MM.1S (cell line): ENCODE measurements at regions not wholly inside any gene's neighbourhood (a gene's known extent, or its start where the extent isn't known, plus 50 kb on each side); places are given as distances from the start of the nearest gene placed in this dataset.

Experiments used
- DNase-seq: peaks from one replicate; pipeline ENCODE4 v3.0.0-alpha.2; 2015
- H2AFZ ChIP-seq: fragments of 300-600 bp; sonication (generic); 2 replicates; pipeline ENCODE4 v1.6.0; 2016; ENCODE audit warnings: antibody characterized with exemption, low read length
- H3F3A ChIP-seq: fragments of 300-600 bp; sonication (generic); 2 replicates; pipeline ENCODE4 v1.6.1; 2016; ENCODE audit warnings: mild to moderate bottlenecking, antibody characterized with exemption, low read length, moderate library complexity, mixed read lengths; ENCODE audit not compliant: insufficient read depth
- H3K27ac ChIP-seq: fragments of 300-600 bp; sonication (generic); 2 replicates; pipeline ENCODE4 v1.5.1; 2016; ENCODE audit warnings: mild to moderate bottlenecking, low read length
- H3K27me3 ChIP-seq: fragments of 300-600 bp; sonication (generic); replicated peaks from 2 replicates; pipeline ENCODE4 v1.6.0; 2016; ENCODE audit warnings: low read length; ENCODE audit not compliant: insufficient read depth
- H3K36me3 ChIP-seq: fragments of 300-600 bp; sonication (generic); replicated peaks from 2 replicates; pipeline ENCODE4 v1.6.1; 2016; ENCODE audit warnings: mild to moderate bottlenecking, low read length, mixed read lengths; ENCODE audit not compliant: insufficient read depth
- H3K4me1 ChIP-seq: fragments of 300-600 bp; sonication (generic); 2 replicates; pipeline ENCODE4 v1.6.1; 2016; ENCODE audit warnings: low read length, mixed read lengths
- H3K4me2 ChIP-seq: fragments of 300-600 bp; sonication (generic); 2 replicates; pipeline ENCODE4 v1.6.0; 2016; ENCODE audit warnings: low read depth, low read length
- H3K4me3 ChIP-seq: fragments of 300-600 bp; sonication (generic); 2 replicates; pipeline ENCODE4 v1.5.1; 2016; ENCODE audit warnings: low read length, mixed read lengths
- H3K79me2 ChIP-seq: fragments of 300-600 bp; sonication (generic); 2 replicates; pipeline ENCODE4 v1.6.1; 2016; ENCODE audit warnings: mixed run types, low read length, mixed read lengths
- H3K9ac ChIP-seq: fragments of 300-600 bp; sonication (generic); 2 replicates; pipeline ENCODE4 v1.6.1; 2016; ENCODE audit warnings: low read length, mixed read lengths
- H3K9me2 ChIP-seq: fragments of 300-600 bp; sonication (generic); replicated peaks from 2 replicates; pipeline ENCODE4 v1.6.1; 2016; ENCODE audit warnings: mild to moderate bottlenecking, low read length, mixed read lengths; ENCODE audit not compliant: insufficient read depth
- H3K9me3 ChIP-seq: fragments of 300-600 bp; sonication (generic); replicated peaks from 2 replicates; pipeline ENCODE4 v1.6.1; 2016; ENCODE audit warnings: mild to moderate bottlenecking, low read length, mixed read lengths; ENCODE audit not compliant: insufficient read depth
- H4K20me1 ChIP-seq: fragments of 300-600 bp; sonication (generic); 2 replicates; pipeline ENCODE4 v1.6.1; 2016; ENCODE audit warnings: mild to moderate bottlenecking, low read length, moderate library complexity, mixed read lengths; ENCODE audit not compliant: insufficient read depth
- EZH2 ChIP-seq: fragments of 300-600 bp; sonication (generic); optimal IDR thresholded peaks from 2 replicates; pipeline ENCODE3; 2017; ENCODE audit warnings: low read depth, mild to moderate bottlenecking, antibody characterized with exemption, low read length, mixed read lengths
- EZH2phosphoT487 ChIP-seq: fragments of 300-600 bp; sonication (generic); IDR thresholded peaks from 2 replicates; pipeline ENCODE4 v1.6.1; 2018; ENCODE audit warnings: antibody characterized with exemption, low read length
- TF ChIP-seq, protein P1 (sequence below): fragments of 300-600 bp; sonication (generic); IDR thresholded peaks from 2 replicates; pipeline ENCODE4 v1.5.1; 2016; ENCODE audit warnings: antibody characterized with exemption, low read length, mixed read lengths

DNA sequence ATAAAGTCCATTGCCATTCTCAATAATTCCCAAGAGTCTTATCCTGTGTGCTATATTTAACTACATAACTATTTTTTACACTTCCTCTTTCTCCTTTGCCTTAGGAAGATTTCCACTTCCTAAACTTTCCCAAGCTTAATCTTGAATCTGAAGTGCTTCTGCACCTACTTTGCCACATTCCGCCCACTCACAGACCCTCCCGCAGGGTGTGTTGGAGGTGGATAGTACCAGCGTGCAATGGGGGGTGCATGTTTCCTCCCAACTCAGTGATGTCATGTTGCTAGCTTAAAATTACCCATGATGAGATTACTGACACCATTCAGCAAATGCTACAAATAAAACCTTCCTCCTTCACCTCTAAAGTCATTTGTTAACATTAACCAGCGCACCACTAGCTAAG is 460.2 kb downstream of the NR2F1-AS1 start:
- Histone ChIP-seq H3K36me3 (no peaks in the 10 kb centered on the region), H3K79me2 (no peaks in the 10 kb centered on the region), H3K4me2 (no peak overlapping the region), H3F3A (no peaks in the 10 kb centered on the region), H3K4me3 (no peak overlapping the region), H3K27me3 (no peaks in the 10 kb centered on the region), H3K9ac (no peak overlapping the region), H3K27ac (no peak overlapping the region), H3K9me3 (no peaks in the 10 kb centered on the region), H2AFZ (no peak overlapping the region), H3K9me2 (no peaks in the 10 kb centered on the region), H3K4me1 (no peaks in the 10 kb centered on the region), H4K20me1 (no peaks in the 10 kb centered on the region)
- TF ChIP-seq EZH2phosphoT487 = no peak
- no peak for TF ChIP-seq EZH2
- TF ChIP-seq, protein P1, sequence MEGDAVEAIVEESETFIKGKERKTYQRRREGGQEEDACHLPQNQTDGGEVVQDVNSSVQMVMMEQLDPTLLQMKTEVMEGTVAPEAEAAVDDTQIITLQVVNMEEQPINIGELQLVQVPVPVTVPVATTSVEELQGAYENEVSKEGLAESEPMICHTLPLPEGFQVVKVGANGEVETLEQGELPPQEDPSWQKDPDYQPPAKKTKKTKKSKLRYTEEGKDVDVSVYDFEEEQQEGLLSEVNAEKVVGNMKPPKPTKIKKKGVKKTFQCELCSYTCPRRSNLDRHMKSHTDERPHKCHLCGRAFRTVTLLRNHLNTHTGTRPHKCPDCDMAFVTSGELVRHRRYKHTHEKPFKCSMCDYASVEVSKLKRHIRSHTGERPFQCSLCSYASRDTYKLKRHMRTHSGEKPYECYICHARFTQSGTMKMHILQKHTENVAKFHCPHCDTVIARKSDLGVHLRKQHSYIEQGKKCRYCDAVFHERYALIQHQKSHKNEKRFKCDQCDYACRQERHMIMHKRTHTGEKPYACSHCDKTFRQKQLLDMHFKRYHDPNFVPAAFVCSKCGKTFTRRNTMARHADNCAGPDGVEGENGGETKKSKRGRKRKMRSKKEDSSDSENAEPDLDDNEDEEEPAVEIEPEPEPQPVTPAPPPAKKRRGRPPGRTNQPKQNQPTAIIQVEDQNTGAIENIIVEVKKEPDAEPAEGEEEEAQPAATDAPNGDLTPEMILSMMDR = no peak
- no peak for DNase-seq

GRCh38 chr5:93120051-93120450 is 461.0 kb downstream of the NR2F1-AS1 start:
- TF ChIP-seq, protein P1 = no peak
- no peak for TF ChIP-seq EZH2phosphoT487
- TF ChIP-seq EZH2 = no peak
- Histone ChIP-seq H3K9me2 (no peaks in the 10 kb centered on the region), H3K27me3 (no peaks in the 10 kb centered on the region), H3K4me3 (no peak overlapping the region), H3K9me3 (no peaks in the 10 kb centered on the region), H3F3A (no peaks in the 10 kb centered on the region), H3K9ac (no peak overlapping the region), H4K20me1 (no peaks in the 10 kb centered on the region), H3K4me1 (no peaks in the 10 kb centered on the region), H3K79me2 (no peaks in the 10 kb centered on the region), H3K27ac (no peak overlapping the region), H3K4me2 (no peak overlapping the region), H3K36me3 (no peaks in the 10 kb centered on the region), H2AFZ (no peak overlapping the region)
- DNase-seq = no peak

DNA sequence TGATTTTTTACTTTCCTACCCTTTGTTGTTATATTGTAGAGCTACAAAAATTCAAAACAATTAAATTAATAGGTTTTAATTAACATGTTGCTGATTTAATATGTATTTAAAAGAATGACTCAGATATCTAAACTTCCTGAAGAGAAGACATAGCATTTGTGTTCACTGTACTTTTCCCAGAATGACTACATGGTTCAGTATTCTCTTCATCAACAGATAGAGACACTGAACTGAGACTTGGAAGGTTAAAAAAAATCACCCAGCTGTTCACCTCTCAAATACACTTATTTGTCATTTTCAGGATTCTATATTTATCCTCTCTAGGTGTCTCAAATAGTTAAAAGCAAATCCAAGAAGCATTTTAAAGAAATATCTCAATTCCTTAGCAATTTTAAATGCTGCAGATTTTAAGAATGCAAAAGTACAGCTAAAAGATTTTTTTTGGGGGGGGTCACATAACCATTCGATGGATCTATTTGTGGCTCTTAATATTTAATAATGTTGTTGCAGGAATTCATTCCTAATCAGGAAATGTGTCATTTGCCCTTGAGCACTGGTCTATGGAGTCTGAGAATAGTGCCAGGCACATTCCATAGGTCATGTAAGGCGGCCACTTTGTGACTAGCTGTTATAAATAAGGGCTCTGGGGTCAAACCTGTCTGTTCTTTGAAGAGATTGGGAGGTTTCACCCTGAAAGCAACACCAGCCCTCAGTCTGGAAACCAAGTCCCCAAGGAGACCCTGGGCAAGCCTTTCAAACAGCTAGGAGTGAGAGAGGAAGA is 463.1 kb downstream of the NR2F1-AS1 start:
- H3F3A ChIP-seq = no peaks in the 10 kb centered on the region
- H3K4me3 ChIP-seq = no peak overlapping the region
- H4K20me1 ChIP-seq = no peaks in the 10 kb centered on the region
- no peaks in the 10 kb centered on the region for H3K79me2 ChIP-seq
- DNase-seq = no peak
- H3K36me3 ChIP-seq = no peaks in the 10 kb centered on the region
- H3K4me2 ChIP-seq = no peak overlapping the region
- TF ChIP-seq EZH2phosphoT487 (no peak), EZH2 (no peak)
- TF ChIP-seq, protein P1 = no peak
- H3K9ac ChIP-seq = no peak overlapping the region
- no peaks in the 10 kb centered on the region for H3K27me3 ChIP-seq
- no peaks in the 10 kb centered on the region for H3K9me3 ChIP-seq
- H3K27ac ChIP-seq = no peak overlapping the region
- no peaks in the 10 kb centered on the region for H3K9me2 ChIP-seq
- no peaks in the 10 kb centered on the region for H3K4me1 ChIP-seq
- H2AFZ ChIP-seq = no peak overlapping the region
